Stimulated activated CD8-positive, alpha-beta memory T cell treated with anti-CD3 and anti-CD28 coated beads, Interleukin-15, amount 100 ng/mL, for 48 hours (primary cell): ENCODE measurements at regions not wholly inside any gene's neighbourhood (a gene's known extent, or its start where the extent isn't known, plus 50 kb on each side); places are given as distances from the start of the nearest gene placed in this dataset.
"Not testable (repeated sequence)": the region's sequence is repeated elsewhere in the genome, so short reads cannot be mapped to it uniquely, and the experiment has no call there.

Experiments
- DNase-seq, 2 donors: peaks; one replicate each; pipeline ENCODE4 v3.0.0-alpha.2; 2020; ENCODE audit warnings: low read depth in 2 of 2

DNA sequence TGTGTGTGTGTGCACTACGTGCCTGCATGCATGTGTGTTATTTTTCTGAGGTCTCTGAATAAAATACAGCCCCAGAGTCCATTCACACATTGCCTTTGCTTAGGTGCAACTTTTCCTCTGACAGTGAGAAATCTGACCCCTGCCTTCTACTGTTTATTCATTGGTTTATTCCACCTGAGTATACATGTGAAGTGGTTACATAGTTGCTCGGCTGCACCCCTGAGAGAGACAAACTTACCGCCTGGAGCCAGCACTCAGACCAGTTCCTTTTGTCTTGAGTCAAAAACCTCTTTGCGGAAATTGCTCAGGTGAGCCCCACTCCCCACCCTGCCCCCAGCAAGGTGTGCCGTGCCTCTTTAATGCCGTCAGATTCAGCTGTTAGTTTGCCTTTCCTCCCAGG, 363.6 kb downstream of the BRD1 start:
- DNase-seq, result no peak

- DNase-seq, result no peak
Measured at GRCh38 chr22:49462795-49463194, 364.9 kb downstream of the BRD1 start.

DNA sequence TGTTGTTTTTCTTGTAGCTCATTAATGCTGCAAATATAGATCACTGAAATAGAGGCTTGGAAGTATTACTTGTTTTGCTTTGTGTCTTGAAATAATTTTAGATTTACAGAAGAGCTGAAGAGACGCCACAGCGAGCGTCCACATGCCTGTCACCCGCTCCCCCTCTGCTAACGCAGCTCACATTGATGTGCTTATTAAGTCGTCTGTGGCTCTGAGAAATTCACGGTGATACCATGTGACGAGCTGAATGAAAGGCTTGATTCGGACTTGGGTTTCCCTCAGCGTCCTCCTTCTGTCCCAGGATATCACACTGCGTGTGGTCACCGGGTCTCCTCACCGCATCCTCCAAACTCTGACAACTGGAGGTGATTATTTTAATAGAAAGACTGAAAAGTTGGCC, 365.4 kb downstream of the BRD1 start:
- DNase-seq, result no peak

GRCh38 chr22:49461674-49462073, 366.0 kb downstream of the BRD1 start:
- no peak for DNase-seq

- no peak for DNase-seq
Measured at GRCh38 chr22:49460592-49461281, 366.9 kb downstream of the BRD1 start.

GRCh38 chr22:49460091-49460490, 367.6 kb downstream of the BRD1 start:
- no peak for DNase-seq

- DNase-seq, result no peak
Measured at GRCh38 chr22:49458708-49459099, 369.0 kb downstream of the BRD1 start.

DNA sequence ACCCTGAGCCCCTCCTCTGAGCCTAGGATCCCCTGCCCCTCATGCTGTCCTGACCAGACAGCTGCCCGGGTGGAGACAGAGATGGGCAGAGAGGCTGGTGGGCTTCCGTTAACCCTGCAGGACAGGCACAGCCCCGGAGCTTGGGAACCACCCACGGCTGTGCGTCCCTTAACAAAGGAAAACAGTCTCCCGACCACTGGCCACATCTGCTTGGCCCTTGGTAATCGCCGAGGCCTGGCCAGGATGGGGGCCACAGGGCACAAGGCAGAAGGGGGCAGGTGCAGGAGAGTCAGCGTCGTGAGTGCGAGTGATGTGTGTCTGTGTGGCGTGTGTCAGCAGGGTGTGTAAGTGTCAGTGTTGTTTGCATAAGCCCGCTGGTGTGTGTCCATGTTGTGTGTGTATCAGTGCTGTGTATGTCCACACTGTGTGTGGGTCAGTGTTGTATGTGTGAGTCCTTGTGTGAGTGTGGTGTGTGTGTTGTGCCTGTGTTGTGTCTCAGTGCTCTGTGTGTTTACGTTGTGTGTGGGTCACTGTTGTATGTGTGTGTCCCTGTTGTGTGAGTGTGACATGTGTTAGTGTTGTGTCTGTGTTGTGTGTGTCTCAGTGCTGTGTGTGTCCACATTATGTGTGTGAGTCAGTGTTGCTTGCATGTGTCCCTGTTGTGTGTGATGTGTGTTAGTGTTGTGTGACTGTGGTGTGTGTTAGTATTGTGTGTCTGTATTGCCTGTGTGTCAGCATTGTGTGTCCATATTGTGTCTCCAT, 369.5 kb downstream of the BRD1 start:
- DNase-seq, result no peak

GRCh38 chr22:49457146-49457545, 370.5 kb downstream of the BRD1 start:
- DNase-seq, result no peak

DNA sequence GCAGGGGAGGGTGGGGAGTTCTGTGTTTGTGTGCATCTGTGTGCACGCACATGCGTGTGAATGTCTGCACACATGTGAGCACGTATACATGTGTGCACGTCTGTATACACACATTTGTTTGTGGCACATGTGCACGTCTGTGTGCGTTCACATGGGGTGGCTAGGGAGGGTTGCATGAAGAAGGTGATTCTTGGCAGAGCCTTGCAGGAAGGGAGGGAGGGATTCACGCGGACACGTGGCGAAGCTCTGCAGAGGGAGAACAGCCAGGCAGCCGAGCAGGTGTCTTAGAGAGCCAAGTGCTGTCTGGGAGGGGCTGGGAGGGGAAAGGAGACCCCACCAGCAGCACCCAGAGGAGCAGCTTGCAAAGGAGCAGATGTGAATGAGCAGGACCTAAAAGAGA, 372.1 kb downstream of the BRD1 start:
- no peak for DNase-seq

DNA sequence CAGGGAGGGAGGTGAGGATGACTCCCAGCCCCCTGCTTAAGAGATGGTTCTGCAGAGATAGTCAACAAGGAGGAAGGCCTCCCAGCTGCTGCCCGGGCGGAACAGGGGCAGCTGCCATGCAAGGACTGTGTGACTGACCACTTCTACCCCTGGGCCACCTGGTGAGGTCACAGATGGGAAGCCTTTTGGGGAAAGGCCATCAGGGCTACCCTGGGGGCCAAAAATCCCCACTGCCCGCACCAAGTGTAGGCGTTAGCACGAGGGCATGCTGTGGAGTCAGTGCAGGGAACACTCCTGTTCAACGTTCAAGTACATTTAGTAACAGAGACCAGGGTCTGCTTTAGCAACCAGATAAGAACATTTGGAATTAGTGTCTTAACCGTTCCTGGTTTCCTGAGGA, 372.9 kb downstream of the BRD1 start:
- no peak for DNase-seq

DNA sequence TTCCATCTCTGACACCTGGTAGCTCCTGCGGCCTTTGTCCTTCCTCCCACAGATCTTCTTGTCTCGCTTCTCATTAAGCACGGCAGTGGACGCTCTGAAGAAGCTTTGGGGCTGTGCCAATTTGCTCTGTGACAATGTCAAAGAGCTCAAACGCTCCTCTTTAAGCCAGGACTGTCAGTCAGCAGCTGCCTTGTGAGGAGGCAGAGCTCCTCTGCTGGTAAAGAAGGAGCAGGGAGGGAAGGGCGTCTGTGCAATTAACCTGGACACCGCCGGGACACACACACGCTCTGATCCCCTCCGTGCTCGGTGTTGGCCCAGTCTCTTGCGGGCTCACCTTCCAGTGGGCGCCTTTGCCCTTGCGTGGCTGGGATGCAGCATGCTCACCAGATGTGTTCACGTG, 373.9 kb downstream of the BRD1 start:
- DNase-seq, result no peak

GRCh38 chr22:49453019-49453418, 374.7 kb downstream of the BRD1 start:
- not testable (repeated sequence) for DNase-seq

- no peak for DNase-seq
Measured at GRCh38 chr22:49452362-49452946, 375.2 kb downstream of the BRD1 start.

GRCh38 chr22:49451070-49451840, 376.4 kb downstream of the BRD1 start:
- no peak for DNase-seq

- no peak for DNase-seq
Measured at GRCh38 chr22:49450498-49450897, 377.2 kb downstream of the BRD1 start.

DNA sequence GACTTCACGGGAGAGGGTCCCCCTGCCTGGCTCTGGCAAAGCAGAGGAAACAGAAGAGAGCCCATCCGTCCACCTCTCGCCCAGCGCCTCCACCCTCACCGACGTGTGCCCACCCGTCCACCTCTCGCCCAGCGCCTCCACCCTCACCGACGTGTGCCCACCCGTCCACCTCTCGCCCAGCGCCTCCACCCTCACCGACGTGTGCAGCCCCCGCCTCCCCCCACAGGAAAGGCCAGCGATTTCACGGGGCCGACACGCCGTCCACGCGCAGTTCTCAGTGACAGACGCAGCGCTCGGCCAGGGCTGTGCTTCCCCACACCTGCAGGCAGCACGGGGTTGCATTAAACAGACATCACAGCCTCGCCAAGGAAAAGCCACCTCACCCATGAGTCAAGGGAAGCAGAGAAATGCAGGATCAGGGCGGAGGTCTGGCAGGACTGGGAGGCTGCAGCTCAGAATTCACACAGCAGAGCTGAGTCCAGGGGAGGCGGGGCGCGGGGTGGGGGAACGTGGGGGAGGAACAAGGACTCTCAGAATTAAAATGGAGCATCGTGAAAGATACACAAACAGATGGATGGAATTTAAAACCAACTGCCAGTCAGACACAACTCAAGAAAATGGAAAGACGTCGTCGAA, 377.7 kb downstream of the BRD1 start:
- no peak for DNase-seq

GRCh38 chr22:49449377-49449776, 378.3 kb downstream of the BRD1 start:
- DNase-seq, result no peak

GRCh38 chr22:49448526-49448925, 379.1 kb downstream of the BRD1 start:
- no peak for DNase-seq

DNA sequence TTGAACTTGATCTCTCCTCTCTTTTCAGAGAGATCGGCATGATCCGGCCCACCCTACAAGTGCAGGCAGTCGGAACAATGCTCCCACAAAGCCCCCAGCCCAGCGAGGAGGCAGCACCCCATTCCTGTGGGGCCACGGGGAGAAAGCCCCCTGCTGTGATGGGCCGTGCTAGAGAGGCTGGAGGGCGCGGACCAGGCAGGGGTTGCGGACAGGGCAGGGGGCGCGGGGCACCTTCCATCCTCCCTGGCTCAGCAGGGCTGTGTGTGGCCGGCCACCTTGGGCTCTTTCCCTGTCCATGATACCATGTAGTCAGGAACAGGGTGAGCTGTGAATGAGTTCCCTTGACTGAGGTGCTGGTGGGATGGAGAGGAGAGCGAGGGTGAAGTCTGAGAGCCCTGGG, 379.8 kb downstream of the BRD1 start:
- no peak for DNase-seq

DNA sequence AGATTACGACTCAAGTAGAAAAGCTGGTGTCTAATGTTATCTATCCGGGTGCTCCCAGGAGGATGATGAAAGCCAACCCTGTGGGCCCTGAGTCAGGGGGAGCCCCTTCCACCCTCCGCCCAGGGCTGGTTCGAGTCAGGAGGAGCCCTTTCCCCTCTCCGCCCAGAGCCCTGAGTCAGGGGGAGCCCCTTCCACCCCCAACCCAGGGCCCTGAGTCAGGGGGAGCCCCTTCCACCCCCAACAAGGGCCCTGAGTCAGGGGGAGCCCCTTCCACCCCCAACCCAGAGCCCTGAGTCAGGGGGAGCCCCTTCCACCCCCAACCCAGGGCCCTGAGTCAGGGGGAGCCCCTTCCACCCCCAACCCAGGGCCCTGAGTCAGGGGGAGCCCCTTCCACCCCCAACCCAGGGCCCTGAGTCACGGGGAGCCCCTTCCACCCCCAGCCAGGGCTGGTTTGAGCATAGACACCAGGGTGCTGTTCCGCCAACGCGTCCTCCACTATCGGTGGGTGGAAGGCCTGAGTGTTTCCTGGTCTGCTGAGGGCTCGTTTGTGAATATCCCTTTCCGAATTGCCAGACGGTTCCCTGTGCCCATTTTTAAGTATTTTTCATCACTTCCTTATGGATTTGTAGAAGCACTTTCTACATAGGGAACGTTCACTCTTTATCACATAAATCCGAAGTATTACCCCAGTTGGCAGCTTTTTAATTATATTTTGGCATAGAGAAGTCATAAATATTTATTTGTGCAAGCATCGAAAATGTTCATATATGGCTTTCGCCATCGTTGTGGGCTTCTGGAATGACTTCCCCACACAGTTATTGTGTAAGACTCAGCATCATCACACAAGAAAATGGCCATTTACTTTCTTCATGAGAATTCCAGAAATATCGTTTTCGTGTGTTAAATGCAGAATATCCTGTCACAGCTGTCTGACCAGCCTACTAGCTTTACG, 380.6 kb downstream of the BRD1 start:
- DNase-seq, result peak; percentile 8 to 19
